Liver (tissue), 8 donors: ENCODE measurements at regions not wholly inside any gene's neighbourhood (a gene's known extent, or its start where the extent isn't known, plus 50 kb on each side); places are given as distances from the start of the nearest gene placed in this dataset.

ENCODE experiments used
- DNase-seq: peaks from one replicate; pipeline ENCODE4 v3.0.0-alpha.2; 2017; ENCODE audit warnings: low spot score
- H3K27ac ChIP-seq, 2 donors: one replicate each; pipeline ENCODE4 v1.7.0; 2013; ENCODE audit warnings: inconsistent platforms in 2 of 2, low read length in 2 of 2, control low read depth in 1 of 2, low read depth in 1 of 2, mild to moderate bottlenecking in 1 of 2
- H3K27me3 ChIP-seq, 4 donors: one replicate each; pipeline versions ENCODE4 v1.6.1 to v1.7.0; 2013; ENCODE audit warnings: low read length in 3 of 4, inconsistent platforms in 1 of 4, mild to moderate bottlenecking in 1 of 4, moderate library complexity in 1 of 4; ENCODE audit not compliant: control insufficient read depth in 4 of 4, insufficient read depth in 4 of 4
- H3K36me3 ChIP-seq, 4 donors: one replicate each; pipeline versions ENCODE4 v1.6.1 to v1.7.0; 2013; ENCODE audit warnings: low read length in 3 of 4, mild to moderate bottlenecking in 3 of 4, low read depth in 1 of 4, moderate library complexity in 1 of 4; ENCODE audit not compliant: control insufficient read depth in 4 of 4, insufficient read depth in 3 of 4
- H3K4me1 ChIP-seq, 4 donors: one replicate each; pipeline versions ENCODE4 v1.6.1 to v1.7.0; 2013; ENCODE audit warnings: low read length in 3 of 4, mild to moderate bottlenecking in 3 of 4, moderate library complexity in 1 of 4; ENCODE audit not compliant: control insufficient read depth in 4 of 4, insufficient read depth in 4 of 4
- H3K4me3 ChIP-seq, 3 donors: one replicate each; pipeline versions ENCODE4 v1.6.1 to v1.7.0; 2013; ENCODE audit warnings: low read length in 3 of 3, control low read depth in 1 of 3, low read depth in 1 of 3, mild to moderate bottlenecking in 1 of 3
- H3K9ac ChIP-seq, 2 donors: one replicate each; pipeline ENCODE4 v1.7.0; 2013; ENCODE audit warnings: low read length in 2 of 2, mild to moderate bottlenecking in 2 of 2, moderate library complexity in 2 of 2, control low read depth in 1 of 2, low read depth in 1 of 2
- H3K9me3 ChIP-seq, 4 donors: one replicate each; pipeline versions ENCODE4 v1.6.1 to v1.7.0; 2013; ENCODE audit warnings: low read length in 3 of 4; ENCODE audit not compliant: control insufficient read depth in 4 of 4
- EGR1 ChIP-seq, 2 donors: IDR thresholded peaks; 2 replicates each; pipeline ENCODE4 v1.6.1; 2016 to 2018; ENCODE audit warnings: antibody characterized with exemption in 2 of 2, low read depth in 2 of 2
- FOXA1 ChIP-seq: IDR thresholded peaks from 2 replicates; pipeline ENCODE4 v1.6.1; 2016; ENCODE audit warnings: antibody characterized with exemption
- FOXA2 ChIP-seq: IDR thresholded peaks from 2 replicates; pipeline ENCODE4 v1.6.1; 2016; ENCODE audit warnings: antibody characterized with exemption
- GABPA ChIP-seq, 2 donors: IDR thresholded peaks in 1 of 2; conservative IDR thresholded peaks in 1 of 2; 2 replicates each; pipeline ENCODE4 v1.6.1; 2016; ENCODE audit warnings: antibody characterized with exemption in 2 of 2, mild to moderate bottlenecking in 1 of 2, moderate library complexity in 1 of 2
- HNF4A ChIP-seq, 2 donors: conservative IDR thresholded peaks; 2 replicates each; pipeline ENCODE4 v1.6.1; 2016; ENCODE audit warnings: antibody characterized with exemption in 2 of 2, mild to moderate bottlenecking in 2 of 2
- HNF4G ChIP-seq: IDR thresholded peaks from 2 replicates; pipeline ENCODE4 v1.6.1; 2016; ENCODE audit warnings: antibody characterized with exemption
- JUND ChIP-seq, 2 donors: IDR thresholded peaks; 2 replicates each; pipeline ENCODE4 v1.6.1; 2016; ENCODE audit warnings: antibody characterized with exemption in 2 of 2
- NR2F2 ChIP-seq: IDR thresholded peaks from 2 replicates; pipeline ENCODE4 v1.6.1; 2016; ENCODE audit warnings: antibody characterized with exemption
- RAD21 ChIP-seq, 2 donors: IDR thresholded peaks; 2 replicates each; pipeline ENCODE4 v1.6.1; 2016; ENCODE audit warnings: antibody characterized with exemption in 2 of 2, mild to moderate bottlenecking in 2 of 2
- REST ChIP-seq: IDR thresholded peaks from 2 replicates; pipeline ENCODE4 v1.6.1; 2016; ENCODE audit warnings: antibody characterized with exemption, mild to moderate bottlenecking
- RXRA ChIP-seq, 2 donors: IDR thresholded peaks; 2 replicates each; pipeline ENCODE4 v1.6.1; 2017 to 2018; ENCODE audit warnings: antibody characterized with exemption in 2 of 2, mild to moderate bottlenecking in 1 of 2
- SP1 ChIP-seq: IDR thresholded peaks from 2 replicates; pipeline ENCODE4 v1.6.1; 2018; ENCODE audit warnings: antibody characterized with exemption, mild to moderate bottlenecking
- TAF1 ChIP-seq: conservative IDR thresholded peaks from 2 replicates; pipeline ENCODE4 v1.6.1; 2016; ENCODE audit warnings: antibody characterized with exemption, mild to moderate bottlenecking
- YY1 ChIP-seq: IDR thresholded peaks from 2 replicates; pipeline ENCODE4 v1.6.1; 2016; ENCODE audit warnings: antibody characterized with exemption, mild to moderate bottlenecking
- ZBTB33 ChIP-seq: IDR thresholded peaks from 2 replicates; pipeline ENCODE4 v1.6.1; 2016; ENCODE audit warnings: antibody characterized with exemption
- WGBS: extraction: QIAGEN DNeasy Blood & Tissue Kit; methylation state at CpG from one replicate; pipeline ENCODE4 v1.1.7; 2013; 5-methylcytosine and 5-hydroxymethylcytosine counted together
- TF ChIP-seq, protein P1 (sequence below): fragments of 150-350 bp; IDR thresholded peaks from 2 replicates; pipeline ENCODE4 v1.5.1; 2017; ENCODE audit warnings: improper control_type of control experiment, low read depth, low read length; ENCODE audit not compliant: missing input control
- TF ChIP-seq, protein P2 (sequence below): IDR thresholded peaks from 2 replicates; pipeline ENCODE4 v1.6.1; 2016; ENCODE audit warnings: antibody characterized with exemption
- TF ChIP-seq, protein P3 (sequence below): IDR thresholded peaks from 2 replicates; pipeline ENCODE4 v1.6.1; 2016; ENCODE audit warnings: antibody characterized with exemption
- donor health status: healthy.
- donor health status: healthy.
- donor health status: healthy.
- donor health status: healthy.
- donor health status: healthy.

DNA sequence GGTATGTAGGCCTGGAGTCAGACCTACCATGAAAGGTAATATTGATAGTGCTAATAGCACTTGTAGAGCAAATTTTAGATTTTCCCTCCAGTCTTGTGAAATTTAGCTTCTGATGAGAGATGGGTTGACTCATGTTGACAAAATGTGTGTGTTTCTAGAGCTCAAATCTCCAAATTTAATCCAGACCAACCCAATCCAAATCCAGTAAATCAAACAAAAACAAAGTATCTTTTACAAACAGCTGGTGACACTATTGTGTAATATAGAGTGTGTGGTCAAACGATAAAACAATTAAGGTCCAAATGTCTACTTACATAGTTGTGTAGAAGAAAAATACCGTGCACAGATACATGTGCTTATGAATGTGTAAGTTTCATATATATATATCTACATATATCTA lies 63.4 kb upstream of the KITLG start:
- H3K9me3 ChIP-seq: no peaks in the 10 kb centered on the region
- no peaks in the 10 kb centered on the region for H3K27me3 ChIP-seq
- 36% methylated on average over 2 of the region's 2 CpGs for WGBS
- no peak for DNase-seq
- TF ChIP-seq RAD21 (IDR thresholded peaks at IDR 0.05): peak in 1 of 2 donors; percentile 8
- TF ChIP-seq SP1: no peak
- no peak for TF ChIP-seq RXRA (IDR thresholded peaks at IDR 0.05)
- no peak for TF ChIP-seq HNF4G
- no peak for TF ChIP-seq ZBTB33
- no peak for TF ChIP-seq EGR1 (IDR thresholded peaks at IDR 0.05; ENCODE audit: low read depth in 2 of 2)
- TF ChIP-seq, protein P1, sequence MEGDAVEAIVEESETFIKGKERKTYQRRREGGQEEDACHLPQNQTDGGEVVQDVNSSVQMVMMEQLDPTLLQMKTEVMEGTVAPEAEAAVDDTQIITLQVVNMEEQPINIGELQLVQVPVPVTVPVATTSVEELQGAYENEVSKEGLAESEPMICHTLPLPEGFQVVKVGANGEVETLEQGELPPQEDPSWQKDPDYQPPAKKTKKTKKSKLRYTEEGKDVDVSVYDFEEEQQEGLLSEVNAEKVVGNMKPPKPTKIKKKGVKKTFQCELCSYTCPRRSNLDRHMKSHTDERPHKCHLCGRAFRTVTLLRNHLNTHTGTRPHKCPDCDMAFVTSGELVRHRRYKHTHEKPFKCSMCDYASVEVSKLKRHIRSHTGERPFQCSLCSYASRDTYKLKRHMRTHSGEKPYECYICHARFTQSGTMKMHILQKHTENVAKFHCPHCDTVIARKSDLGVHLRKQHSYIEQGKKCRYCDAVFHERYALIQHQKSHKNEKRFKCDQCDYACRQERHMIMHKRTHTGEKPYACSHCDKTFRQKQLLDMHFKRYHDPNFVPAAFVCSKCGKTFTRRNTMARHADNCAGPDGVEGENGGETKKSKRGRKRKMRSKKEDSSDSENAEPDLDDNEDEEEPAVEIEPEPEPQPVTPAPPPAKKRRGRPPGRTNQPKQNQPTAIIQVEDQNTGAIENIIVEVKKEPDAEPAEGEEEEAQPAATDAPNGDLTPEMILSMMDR: no peak
- H3K4me1 ChIP-seq: no peaks in the 10 kb centered on the region
- H3K4me3 ChIP-seq: no peak overlapping the region
- H3K9ac ChIP-seq: no peak overlapping the region
- no peak overlapping the region for H3K27ac ChIP-seq
- H3K36me3 ChIP-seq: no peaks in the 10 kb centered on the region

DNA sequence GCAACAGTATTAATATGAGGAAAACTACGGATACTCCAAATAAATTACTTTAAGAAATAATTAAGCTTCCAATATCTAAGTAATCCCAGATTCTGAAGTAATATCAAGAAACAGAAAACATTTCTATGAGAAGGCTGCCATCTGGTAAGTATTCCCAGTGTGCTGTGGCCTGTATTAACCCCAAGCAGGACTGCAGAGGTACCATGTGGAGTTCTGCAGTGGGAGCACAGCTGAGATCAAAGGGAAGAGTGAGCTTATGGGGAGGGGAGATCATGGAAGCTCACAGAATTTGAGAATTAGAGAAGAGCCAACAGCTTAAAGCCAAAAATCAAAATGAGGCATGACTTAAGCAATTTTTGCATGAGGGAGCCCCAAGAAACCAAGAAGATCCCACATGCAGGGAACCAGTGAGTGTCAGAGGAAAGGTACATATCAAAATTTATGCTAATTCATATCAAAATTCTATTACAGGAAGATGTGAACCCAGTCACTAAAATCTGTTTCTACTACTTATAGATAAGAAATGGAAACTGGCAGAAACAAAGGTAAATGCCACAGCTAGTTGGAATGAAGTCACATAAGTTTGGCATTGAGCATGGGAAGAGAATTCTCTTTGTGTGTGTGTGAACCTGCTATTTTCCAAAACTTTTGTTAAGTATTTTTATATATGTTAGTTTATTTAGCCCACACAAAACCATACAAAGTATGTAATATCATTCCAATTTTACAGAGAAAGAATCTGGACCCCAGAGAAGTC lies 62.6 kb upstream of the KITLG start:
- no peak overlapping the region for H3K9ac ChIP-seq
- WGBS: 93% methylated on average over 1 of the region's 1 CpG
- no peaks in the 10 kb centered on the region for H3K27me3 ChIP-seq
- no peaks in the 10 kb centered on the region for H3K4me1 ChIP-seq
- H3K9me3 ChIP-seq: no peaks in the 10 kb centered on the region
- TF ChIP-seq HNF4G: no peak
- TF ChIP-seq RAD21 (IDR thresholded peaks at IDR 0.05): no peak
- TF ChIP-seq REST: no peak
- TF ChIP-seq, protein P2, sequence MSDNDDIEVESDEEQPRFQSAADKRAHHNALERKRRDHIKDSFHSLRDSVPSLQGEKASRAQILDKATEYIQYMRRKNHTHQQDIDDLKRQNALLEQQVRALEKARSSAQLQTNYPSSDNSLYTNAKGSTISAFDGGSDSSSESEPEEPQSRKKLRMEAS: no peak
- no peak for TF ChIP-seq FOXA1
- no peak for TF ChIP-seq GABPA (IDR thresholded peaks at IDR 0.05 in 1 of 2, conservative IDR thresholded peaks at IDR 0.05 in 1 of 2)
- no peak for TF ChIP-seq NR2F2
- no peak for TF ChIP-seq HNF4A (conservative IDR thresholded peaks at IDR 0.05)
- no peak for TF ChIP-seq ZBTB33
- no peak for TF ChIP-seq YY1
- TF ChIP-seq, protein P3, sequence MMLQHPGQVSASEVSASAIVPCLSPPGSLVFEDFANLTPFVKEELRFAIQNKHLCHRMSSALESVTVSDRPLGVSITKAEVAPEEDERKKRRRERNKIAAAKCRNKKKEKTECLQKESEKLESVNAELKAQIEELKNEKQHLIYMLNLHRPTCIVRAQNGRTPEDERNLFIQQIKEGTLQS: no peak
- TF ChIP-seq, protein P1: no peak
- TF ChIP-seq FOXA2: no peak
- no peak for TF ChIP-seq SP1
- no peak for TF ChIP-seq RXRA (IDR thresholded peaks at IDR 0.05)
- no peak for TF ChIP-seq JUND (IDR thresholded peaks at IDR 0.05)
- TF ChIP-seq TAF1: no peak
- TF ChIP-seq EGR1 (IDR thresholded peaks at IDR 0.05; ENCODE audit: low read depth in 2 of 2): no peak
- no peak for DNase-seq
- no peak overlapping the region for H3K27ac ChIP-seq
- no peak overlapping the region for H3K4me3 ChIP-seq
- no peaks in the 10 kb centered on the region for H3K36me3 ChIP-seq
